HT-29 (cell line): ENCODE measurements at regions not wholly inside any gene's neighbourhood (a gene's known extent, or its start where the extent isn't known, plus 50 kb on each side); places are given as distances from the start of the nearest gene placed in this dataset.

Source experiments
- DNase-seq: peaks from one replicate; pipeline ENCODE4 v3.0.0-alpha.2; 2015; ENCODE audit warnings: low spot score

DNA sequence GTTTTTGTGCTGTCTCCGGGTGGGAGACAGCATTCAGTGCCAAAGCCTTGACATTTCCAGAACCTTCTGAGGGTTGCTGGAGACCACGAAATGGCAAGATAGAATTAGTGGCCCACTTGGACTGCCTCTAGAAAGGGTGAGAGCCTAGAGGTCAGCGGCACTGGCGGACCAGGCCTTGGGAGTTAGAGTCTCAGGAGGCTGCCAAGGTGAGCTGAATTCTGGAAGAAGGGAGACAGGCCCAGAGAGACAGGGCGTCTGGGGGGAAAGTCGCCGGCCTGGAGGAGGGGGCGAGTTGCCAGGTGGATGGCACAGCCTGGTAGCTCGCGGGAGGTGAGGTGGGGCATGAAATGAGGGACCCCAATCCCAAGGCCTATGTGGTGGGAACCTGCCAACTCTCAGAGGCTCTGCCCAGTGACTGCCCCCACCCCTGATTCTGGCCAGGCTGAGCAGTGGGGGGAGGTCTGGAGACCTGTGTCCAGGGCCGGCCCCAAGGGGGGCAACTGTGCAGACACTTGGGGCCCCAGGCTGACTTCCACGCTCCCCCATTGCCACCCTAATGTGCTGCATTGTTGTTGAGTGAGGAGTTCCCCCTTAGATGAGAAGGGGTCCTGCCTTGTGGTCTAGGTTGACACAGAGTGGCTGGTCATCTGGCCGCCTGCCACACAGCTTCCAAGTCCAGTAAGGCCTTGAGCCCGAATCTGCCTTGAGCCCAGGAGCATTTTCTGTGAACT lies 211.1 kb upstream of the CIBAR2 start:
- no peak for DNase-seq

DNA sequence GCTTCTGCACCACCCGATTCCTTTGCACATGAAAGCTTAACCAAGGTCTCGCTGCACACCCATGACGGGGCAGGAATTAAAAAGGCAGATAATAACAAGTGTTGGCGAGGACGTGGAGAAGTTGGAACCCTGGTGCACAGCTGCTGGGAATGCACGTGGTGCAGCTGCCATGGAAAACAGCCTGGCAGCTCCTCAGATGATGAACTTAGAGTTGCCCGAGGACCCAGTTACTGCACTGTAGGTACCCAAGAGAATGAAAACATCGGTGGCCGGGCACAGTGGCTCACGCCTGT lies 211.6 kb upstream of the CIBAR2 start:
- no peak for DNase-seq

DNA sequence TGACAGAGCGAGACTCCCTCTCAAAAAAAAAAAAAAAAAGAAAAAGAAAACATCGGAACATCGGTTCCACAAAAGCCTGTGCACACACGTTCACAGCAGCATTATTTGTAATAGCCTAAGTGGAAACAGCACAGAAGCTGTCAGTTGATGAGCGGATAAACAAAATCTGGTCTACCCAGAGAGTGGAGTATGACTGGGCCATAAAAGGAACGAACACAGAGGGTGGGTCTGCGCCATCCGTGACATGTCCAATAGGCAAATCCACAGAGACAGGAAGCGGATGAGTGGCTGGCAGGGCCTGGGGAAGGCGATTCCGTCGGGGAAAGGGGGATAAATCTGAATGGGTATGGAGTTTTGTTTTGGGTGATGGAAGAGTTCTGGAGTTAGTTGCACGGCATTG lies 212.2 kb upstream of the CIBAR2 start:
- no peak for DNase-seq

DNA sequence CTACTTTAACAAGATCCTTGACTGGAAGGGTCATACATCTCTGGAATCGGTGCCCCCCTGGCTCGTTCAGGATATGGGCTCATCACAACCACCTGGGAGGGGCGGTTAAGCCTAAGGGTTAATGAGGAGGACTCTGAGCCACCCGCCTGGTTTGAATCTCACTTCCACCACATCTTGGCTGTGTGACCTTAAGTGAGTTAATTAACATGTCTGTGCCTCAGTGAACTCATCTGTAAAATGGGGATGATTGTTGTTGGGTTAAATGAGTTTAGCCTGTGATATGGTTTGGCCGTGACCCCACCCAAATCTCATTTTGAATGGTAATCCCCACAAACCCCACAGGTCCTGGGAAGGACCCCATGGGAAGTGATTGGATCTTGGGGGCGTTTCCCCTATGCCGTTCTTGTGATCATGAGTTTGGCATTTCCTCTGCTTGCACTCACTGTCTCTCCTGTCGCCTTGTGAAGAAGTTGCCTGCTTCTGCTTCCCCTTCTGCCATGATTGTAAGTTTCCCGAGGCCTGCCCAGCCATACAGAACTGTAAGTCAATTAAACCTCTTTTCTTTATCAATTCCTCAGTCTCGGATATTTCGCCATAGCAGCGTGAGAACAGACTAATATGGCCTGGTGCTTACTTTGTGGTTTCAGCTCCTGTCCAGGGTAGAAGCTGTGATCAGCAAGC lies 214.0 kb upstream of the CIBAR2 start:
- DNase-seq: no peak

DNA sequence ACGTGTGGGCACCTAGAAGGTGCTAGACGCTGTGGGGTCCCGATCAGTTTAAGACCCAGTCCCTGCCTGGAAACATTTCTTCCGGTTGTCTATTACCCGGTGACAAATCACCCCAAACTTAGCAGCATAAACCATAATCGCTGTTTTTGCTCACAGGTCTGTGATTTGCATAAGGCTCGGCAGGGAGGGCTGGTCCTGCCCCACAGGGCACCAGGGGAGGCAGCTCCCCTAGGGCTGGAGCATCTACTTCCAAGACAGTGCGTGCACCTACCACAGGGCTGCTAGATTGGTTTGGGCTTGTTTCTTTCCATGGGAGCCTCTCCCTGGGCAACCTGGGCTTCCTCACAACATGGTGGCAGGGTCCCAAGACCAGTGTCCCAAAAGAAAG lies 214.5 kb upstream of the CIBAR2 start:
- DNase-seq: no peak

DNA sequence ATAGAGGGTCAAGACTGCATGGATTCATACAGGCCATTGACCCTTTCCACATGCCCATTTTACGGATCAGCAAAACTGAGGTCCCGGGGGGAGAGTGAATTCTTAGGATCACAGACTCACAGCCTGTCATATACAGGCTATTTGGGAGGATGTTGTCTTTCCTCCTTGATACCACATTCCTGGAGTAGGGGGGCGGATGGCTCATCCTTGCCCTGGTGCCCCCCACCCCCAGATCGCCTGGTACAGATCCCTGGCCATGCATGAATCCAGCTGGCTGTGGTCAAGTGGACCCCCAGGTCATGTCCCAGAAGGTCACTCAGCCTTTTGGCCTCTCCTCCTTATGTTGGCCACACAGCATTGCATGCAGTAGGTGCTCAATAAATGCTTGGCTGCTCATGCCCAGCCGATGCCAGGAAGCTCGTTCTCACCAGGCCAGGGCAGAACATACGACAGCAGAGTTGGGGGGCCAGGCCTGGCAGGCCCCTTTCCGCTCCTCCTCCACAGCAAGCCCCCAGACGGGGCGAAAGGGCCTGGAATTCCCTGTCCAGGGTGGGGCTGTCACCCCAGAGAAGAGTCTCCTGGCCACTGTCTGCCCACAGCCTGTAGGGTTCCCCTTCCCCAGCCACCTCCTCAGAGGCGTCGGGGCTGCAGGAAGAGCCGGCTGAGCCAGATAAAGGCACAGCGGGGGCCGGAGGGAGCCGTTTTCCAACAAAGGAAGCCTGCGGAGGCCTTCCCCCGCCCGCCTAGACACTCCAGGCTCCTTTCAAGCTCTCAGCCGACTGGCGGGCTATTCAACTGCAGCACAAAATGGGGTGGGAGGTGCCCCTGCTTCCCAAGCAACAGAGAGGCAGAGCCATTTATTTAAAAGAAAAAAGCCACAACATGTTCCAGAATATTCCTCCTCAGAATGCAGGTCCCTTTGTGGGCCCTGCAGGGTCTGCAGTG lies 215.7 kb upstream of the CIBAR2 start:
- no peak for DNase-seq

DNA sequence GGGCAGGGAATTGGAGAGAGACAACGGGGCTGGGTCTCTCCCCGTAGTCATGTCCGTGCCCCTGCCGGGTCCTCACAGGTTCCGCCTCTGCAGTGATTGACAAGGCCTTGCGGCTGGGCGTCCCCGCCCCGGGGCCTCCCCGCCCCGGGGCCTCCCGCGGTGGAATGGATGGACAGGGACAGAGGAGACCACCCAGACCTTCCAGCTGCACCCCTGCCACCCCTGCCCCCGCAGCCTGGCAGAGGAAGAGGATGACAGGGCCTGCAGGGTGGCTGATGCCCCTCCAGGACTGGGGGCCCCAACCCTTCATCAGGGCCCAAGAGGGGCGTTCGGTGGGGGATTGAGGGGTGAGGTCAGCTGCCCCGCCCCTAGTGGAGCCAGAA lies 216.4 kb upstream of the CIBAR2 start:
- DNase-seq: no peak

DNA sequence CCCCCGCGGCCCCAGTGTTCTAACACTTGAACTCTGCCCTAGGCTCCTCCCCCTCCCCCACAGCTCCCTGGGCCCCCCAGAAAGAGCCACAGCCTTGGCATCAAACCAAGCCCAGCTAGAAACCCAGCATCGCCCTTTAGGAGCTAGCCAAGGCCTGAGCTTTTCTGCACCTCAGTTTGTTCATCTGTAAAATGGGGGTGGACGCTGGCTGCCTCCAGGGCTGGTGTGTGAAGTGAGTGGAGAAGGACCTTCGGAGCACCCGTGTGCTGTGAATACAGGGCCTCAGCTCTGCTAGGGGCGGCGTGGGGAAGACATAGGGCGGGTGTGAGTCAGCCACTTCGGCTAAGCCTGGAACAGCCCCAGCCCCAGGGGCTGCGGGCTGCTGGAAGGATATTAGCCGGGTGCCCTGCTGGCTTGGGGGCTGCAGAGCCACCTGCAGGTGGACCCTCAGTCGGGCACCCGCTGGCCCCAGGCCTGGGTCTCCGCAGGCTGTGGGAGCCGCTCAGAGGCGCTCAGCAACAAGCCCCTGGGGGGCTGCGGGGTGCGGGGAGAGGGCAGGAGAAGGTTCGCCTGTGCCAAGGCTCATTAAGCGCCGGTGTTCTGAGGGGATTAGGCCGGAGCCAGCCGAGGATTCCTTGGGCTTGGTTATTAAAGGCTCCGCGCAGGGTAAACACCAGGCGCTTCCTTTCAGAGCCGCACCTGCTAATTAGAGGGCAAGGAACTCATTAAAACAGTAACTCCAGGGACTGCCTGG lies 217.0 kb upstream of the CIBAR2 start:
- DNase-seq: peak; percentile 62

DNA sequence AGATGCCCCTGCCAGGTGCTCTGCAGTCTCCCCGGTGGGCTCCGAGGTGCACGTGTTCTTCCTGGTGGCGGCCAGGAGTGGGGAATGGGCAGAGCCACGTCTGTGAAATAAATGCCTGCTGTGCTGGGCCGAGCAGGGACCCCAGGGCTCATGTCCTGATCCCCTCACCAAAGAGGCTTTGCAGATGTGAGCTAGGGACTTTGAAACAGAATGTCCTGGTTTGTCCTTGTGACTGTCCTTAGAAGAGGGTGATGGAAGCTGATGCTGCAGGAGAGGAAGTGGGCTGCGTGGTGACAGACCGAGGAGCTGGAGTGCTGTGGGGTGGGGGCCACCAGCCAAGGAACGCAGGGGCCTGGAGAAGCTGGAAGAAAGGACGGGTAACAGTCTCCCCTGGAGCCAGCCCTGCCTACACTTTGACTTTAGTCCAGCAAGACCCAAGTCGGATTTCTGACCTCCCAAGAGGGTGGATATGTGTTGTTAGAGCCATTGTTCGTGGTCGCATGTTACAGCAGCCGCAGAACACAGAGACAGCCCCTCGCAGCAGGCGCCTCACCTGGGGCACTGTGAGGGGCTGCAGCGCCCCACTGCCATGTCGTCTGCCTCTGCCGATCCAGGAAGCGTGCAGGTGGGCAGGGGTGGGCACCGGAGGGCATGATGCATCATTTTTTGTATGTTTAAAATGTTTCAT lies 217.9 kb upstream of the CIBAR2 start:
- no peak for DNase-seq

DNA sequence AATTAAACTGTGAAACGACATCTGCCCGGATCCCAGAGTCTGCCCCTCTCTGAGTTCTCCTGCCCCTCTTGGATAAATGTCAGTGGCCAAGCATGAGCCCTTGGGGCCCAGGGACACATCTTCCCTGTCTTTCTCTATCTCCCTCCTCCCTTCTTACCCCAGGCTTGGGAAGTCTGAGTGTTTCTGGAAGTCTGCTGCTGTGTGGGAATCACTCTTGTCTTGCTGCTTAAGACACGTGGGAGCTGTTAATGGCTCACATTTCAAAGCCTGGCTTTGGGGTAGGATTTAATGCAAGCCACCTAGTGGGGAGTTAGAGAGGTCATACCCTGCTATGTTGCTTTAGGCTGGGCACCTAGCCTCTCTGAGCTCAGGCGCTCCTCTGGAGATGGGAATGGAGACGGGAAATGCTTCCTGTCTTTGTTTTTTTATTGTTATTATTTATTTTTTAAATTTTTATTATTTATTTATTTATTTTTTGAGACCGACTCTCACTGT lies 218.5 kb upstream of the CIBAR2 start:
- peak; percentile 72 for DNase-seq

DNA sequence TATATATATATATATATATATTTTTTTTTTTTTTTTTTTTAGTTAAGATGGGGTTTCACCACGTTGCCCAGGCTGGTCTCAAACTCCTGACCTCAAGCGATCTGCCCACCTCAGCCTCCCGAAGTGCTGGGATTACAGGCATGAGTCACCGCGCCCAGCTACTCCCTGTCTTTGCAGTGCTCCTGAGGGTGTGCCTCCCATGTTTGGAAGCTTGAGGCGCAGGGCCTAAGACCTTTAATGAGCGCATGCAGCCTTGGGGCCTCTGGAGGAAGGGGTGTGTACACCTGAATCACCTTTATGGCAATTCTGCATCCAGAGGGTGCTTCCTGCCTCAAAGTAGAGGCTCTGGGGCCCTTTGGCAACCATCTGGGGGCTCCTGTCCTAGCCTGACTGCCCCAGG lies 219.4 kb upstream of the CIBAR2 start:
- DNase-seq: no peak

DNA sequence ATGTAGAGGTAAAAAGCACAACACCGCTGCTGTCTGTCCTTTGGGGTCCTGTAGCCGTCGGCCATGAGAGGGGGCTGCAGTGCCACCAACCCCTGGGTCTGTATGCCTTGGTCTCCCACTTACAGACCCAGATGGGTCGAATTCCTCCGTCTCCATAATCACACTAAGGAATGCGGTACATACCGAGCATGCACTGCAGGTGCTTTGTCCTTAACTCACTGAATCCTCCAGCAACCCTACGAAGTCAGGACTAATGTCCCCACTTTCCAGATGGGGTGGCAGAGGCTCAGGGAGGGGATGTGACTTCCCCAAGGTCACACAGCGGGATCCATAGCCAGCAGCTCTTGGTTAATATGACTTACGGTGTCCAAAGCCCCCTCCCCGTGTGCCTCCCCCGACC lies 219.9 kb upstream of the CIBAR2 start:
- no peak for DNase-seq

DNA sequence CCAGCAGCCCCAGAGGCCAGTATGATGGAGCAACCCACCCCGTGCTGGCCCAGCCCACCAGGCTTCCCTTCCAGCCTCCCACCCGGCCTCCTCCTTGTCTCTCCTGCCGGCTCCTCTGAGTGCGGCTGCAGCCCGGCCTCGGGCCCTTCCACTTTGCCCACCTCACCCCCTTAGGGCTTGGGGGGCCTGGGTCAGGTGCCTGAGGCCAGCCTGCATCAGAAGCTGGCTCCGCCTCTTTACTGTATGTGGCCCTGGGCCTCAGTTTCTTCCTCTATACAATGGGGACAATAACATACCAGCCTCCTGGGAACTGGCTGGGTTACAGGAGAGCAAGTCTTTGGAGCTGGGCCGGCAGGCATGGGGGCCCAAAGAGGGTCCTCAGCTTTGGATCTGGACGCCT lies 221.1 kb upstream of the CIBAR2 start:
- no peak for DNase-seq

DNA sequence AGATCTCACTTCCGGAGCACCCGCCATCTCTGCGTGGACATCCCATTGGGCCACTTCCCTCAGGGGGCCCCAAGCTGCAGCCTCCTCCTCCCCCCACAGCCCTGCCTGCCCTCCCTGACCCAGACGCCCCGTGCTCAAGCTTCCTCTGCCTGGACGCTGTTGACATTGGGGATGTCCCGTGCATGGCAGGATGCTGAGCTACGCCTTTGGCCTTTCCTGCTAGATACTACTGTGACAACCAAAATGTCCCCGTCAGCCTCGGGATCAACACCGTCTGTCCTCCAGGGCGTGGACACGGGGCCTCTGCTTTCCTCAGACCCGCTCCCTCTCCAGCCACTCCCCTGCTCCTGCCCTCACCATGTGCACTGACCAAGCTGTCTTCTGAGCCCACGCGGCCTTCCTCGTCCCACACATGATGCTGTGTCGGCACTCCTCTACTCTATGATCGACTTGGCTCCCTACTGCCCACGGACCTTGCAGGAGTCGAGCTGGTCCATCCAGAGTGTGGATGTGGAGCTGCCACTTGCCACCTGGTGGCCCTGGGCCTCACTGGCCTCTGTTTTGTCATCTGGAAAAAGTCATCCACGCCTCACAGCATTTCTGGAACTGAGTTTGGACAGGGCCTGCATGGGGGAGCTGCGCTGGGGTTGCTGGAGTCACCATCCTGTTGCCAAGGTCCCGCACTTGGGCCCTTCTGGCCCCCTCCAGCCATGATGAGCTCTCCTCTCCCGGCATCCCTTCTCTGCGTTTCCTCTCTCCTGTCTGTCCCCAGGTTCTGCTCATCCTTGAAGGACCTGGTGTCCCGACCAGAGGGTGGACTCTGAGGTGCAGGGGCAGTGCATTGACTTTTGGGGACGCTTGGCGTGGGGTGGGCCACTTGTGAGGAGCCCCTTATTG lies 221.7 kb upstream of the CIBAR2 start:
- no peak for DNase-seq

DNA sequence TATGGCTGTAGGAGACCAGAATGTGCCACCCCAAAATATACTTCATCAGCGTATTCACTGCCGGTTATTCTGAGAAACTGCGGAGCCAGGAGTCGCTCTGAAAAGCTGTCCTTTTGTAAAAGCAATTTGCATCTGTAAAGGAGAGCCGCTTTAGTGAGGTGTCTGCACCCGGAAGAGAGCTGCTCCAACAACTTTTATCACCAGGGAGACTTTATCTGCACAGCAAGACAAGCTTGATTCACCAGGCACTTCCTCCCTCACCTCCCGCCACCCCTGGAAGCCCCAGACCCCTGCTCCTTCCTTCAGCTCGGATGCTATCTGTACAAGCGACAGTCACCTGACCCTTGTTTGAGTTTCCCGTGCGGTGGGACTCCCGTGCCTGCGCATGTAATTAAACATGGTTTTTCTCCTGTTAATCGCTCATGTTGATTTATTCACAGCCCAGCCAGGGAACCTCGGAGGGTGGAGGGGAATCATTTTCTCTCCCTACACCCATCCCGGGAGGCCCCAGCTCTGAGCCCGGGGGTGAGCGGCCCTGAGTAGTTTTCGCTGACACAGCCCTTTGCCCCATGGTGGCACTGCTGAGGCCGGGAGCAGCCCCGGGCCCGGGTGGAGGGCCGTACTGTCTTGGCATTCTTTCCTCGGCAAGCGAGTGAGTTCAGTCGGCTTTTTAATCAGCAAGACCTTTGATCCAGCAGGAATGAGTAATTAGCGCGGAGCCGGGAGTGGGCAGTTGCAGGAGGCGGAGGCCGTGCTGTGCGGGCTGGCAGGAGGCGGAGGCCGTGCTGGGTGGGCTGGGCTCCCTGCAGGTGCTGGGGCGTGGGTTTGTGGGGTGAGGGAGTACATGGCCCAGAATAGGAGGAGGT lies 222.7 kb upstream of the CIBAR2 start:
- DNase-seq: peak; percentile 81

DNA sequence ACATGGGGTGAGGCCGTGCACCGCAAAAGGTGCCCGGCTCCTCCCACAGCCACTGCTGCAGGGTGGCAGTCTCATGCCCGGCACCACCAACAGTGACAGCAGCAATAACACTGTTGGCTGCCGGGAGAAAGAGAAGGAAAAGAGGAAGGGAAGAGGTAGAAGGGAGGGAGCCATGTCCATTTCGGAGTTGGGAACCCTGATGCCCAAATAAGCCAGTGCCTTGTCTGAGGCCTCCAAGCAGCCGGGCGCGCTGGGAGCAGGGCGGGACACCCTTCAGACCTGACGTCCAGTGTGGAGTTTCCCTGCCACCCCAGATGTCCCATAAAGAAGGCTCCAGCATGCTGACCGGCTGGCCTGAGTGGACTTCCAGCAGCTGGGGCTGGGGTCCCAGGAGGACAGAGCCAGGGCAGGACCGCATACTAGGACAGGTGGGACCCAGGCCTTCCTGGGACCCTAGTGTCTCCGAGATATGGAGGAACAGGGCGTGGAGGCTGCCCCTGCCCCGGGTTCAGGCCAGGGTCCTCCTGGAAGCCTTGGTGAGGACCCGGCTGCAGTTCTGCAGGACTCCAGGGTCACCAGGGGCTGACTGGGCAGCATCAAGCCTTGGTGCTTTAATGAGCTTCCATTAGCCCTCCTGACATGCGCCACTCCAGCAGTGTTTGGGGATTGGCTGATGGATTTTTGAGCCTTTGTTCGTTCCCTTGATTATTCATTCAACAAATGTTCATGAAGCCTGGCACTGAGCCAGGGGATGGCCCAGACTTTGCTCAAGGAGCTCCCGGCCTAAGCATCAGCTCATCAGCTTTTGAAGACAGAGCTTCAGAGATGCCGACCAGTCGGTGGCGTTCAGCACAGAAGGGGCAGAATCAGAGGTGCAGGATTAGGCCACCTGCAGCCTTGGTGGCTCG lies 223.6 kb upstream of the CIBAR2 start:
- peak; percentile 55 for DNase-seq

DNA sequence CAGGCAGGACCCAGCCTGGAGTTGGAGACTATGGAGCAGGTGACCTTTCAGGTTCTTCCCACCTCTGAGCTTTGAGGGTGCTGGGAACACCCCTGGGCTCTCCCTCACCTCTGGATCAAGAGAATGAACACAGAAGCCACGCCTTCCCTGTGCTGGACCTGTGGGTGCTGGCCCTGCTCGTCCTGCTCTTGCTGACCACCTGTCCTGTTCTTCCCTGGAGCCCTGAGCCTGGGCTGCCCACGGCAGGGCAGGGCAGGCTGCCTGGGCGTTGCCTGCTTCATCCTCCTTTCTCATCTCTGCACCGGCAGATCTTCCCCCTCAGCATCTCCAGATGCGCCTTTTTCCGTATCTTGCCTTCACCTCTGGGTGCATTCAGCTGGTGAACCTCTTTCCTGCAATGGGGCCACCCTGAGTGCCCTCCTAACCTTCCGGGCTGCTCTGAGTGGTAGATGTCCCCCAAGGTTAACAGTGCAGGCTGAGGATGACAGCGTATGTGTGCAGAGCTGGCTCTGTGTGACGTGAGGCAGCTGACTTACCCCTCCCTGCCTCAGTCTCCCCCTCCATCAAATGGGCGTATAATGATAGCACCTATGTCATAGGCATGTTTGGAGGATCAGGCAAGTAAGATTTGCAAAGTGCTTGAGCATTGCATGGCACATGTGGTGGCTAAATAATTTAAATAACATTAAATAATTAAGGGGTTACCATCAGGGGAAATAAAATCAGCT lies 225.8 kb upstream of the CIBAR2 start:
- DNase-seq: no peak
